Hepatocyte (in vitro differentiated cells): ENCODE measurements at regions not wholly inside any gene's neighbourhood (a gene's known extent, or its start where the extent isn't known, plus 50 kb on each side); places are given as distances from the start of the nearest gene placed in this dataset.

Experiments
- CTCF ChIP-seq: fragments of 200-600 bp; sonication (generic); IDR thresholded peaks from 2 replicates; pipeline ENCODE4 v1.5.1; 2016; ENCODE audit warnings: antibody characterized with exemption, mild to moderate bottlenecking; ENCODE audit not compliant: poor library complexity
- EZH2 ChIP-seq: fragments of 200-600 bp; sonication (generic); IDR thresholded peaks from 2 replicates; pipeline ENCODE4 v1.6.1; 2016; ENCODE audit warnings: antibody characterized with exemption, mild to moderate bottlenecking, borderline replicate concordance

DNA sequence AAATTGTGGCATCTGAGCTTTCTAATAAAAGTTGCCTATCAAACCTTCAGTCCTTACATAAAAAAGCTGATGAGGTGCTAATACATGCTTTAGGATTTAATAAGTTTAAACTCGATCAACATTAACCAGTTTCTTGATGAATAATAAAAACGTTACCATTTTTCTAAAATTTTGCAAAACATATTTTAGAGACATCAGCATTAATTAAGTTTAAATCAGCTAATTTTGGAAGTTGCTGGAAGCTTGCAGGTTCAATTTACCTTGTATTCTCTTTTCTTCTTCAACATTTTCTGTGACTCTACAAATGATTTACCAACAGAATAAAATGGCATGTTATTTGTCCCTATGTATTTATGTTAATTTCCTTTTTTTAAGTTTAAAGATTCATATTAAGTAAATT lies 365.3 kb upstream of the OPRM1 start:
- no peak for TF ChIP-seq EZH2
- no peak for TF ChIP-seq CTCF
